Astrocyte (in vitro differentiated cells and primary cell): ENCODE measurements at regions not wholly inside any gene's neighbourhood (a gene's known extent, or its start where the extent isn't known, plus 50 kb on each side); places are given as distances from the start of the nearest gene placed in this dataset.

ENCODE experiments used
- EZH2 ChIP-seq: IDR thresholded peaks from 2 replicates; pipeline ENCODE4 v1.6.1; 2012; ENCODE audit warnings: mild to moderate bottlenecking, low read length, inconsistent platforms; ENCODE audit not compliant: insufficient read depth
- TF ChIP-seq, protein P1 (sequence below): IDR thresholded peaks from 2 replicates; pipeline ENCODE4 v1.5.1; 2011; ENCODE audit warnings: low read depth, mild to moderate bottlenecking, inconsistent platforms, low read length, moderate library complexity; ENCODE audit not compliant: insufficient read depth

DNA sequence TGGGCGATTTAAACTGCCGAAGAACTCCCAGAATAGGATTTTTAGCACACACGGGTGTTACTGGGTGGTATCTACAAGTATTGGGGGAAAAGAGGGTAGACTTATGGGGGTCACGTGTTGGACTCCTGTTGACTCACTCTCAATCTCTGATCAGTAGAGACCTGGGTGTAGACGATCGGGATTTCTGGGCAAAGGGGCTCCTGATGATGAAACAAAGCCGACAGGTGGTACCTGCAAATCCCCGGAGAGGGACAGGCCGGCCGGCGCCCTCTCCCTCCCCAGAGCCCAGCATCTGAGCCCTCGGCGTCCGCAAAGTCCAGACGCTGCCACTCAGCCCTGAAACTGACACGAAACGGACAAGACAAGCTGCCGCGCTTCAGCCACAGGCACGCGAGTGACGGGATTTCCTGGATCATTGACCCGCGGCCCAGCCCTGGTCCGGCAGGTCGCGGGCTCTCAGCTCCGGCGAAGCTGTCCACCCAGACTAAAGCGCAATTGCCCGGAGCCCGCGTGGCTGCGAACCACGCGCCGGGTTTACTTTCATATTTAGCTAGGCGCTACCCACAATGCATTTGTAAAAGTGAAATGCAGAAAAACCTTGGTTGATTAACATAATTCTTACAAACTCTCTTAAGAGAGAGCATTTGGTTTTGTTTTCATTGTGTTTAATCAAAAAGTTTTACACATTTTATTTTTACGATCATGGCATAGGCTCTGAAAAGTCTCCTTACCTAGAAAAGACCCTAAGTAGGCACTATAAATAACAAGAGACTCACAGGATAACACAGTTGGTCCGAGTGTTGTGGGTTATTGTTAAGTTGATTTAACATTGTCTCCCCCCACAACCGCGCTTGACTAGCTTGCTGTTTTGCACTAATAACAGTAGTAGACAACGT, 56.9 kb upstream of the EZH2 start:
- TF ChIP-seq, protein P1, sequence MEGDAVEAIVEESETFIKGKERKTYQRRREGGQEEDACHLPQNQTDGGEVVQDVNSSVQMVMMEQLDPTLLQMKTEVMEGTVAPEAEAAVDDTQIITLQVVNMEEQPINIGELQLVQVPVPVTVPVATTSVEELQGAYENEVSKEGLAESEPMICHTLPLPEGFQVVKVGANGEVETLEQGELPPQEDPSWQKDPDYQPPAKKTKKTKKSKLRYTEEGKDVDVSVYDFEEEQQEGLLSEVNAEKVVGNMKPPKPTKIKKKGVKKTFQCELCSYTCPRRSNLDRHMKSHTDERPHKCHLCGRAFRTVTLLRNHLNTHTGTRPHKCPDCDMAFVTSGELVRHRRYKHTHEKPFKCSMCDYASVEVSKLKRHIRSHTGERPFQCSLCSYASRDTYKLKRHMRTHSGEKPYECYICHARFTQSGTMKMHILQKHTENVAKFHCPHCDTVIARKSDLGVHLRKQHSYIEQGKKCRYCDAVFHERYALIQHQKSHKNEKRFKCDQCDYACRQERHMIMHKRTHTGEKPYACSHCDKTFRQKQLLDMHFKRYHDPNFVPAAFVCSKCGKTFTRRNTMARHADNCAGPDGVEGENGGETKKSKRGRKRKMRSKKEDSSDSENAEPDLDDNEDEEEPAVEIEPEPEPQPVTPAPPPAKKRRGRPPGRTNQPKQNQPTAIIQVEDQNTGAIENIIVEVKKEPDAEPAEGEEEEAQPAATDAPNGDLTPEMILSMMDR = no peak
- no peak for TF ChIP-seq EZH2
